ENCODE measurements at regions not wholly inside any gene's neighbourhood (a gene's known extent, or its start where the extent isn't known, plus 50 kb on each side); places are given as distances from the start of the nearest gene placed in this dataset.
"Not testable (repeated sequence)": the region's sequence is repeated elsewhere in the genome, so short reads cannot be mapped to it uniquely, and the experiment has no call there.

GRCh38 chr7:8365499-8366110 lies 67.8 kb upstream of the NXPH1 start:
- TF ChIP-seq, protein P1, sequence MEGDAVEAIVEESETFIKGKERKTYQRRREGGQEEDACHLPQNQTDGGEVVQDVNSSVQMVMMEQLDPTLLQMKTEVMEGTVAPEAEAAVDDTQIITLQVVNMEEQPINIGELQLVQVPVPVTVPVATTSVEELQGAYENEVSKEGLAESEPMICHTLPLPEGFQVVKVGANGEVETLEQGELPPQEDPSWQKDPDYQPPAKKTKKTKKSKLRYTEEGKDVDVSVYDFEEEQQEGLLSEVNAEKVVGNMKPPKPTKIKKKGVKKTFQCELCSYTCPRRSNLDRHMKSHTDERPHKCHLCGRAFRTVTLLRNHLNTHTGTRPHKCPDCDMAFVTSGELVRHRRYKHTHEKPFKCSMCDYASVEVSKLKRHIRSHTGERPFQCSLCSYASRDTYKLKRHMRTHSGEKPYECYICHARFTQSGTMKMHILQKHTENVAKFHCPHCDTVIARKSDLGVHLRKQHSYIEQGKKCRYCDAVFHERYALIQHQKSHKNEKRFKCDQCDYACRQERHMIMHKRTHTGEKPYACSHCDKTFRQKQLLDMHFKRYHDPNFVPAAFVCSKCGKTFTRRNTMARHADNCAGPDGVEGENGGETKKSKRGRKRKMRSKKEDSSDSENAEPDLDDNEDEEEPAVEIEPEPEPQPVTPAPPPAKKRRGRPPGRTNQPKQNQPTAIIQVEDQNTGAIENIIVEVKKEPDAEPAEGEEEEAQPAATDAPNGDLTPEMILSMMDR (IDR thresholded peaks at IDR 0.05; ENCODE audit: insufficient read depth, low read length, severe bottlenecking) = peak; percentile 46
- H3K4me3 ChIP-seq (ENCODE audit: low read depth, low read length) = no peak overlapping the region
- FAIRE-seq (no peak), DNase-seq (ENCODE audit: low read depth) (peak; percentile 48)
- no peaks in the 10 kb centered on the region for H3K27me3 ChIP-seq (ENCODE audit: control insufficient read depth, insufficient read depth, low read length)
- no peaks in the 10 kb centered on the region for H3K36me3 ChIP-seq (ENCODE audit: control insufficient read depth, insufficient read depth, low read length)

GRCh38 chr7:8368007-8368406 lies 65.4 kb upstream of the NXPH1 start:
- H3K36me3 ChIP-seq (ENCODE audit: control insufficient read depth, insufficient read depth, low read length); DNase-seq (ENCODE audit: low read depth); H3K27me3 ChIP-seq (ENCODE audit: control insufficient read depth, insufficient read depth, low read length); FAIRE-seq; H3K4me3 ChIP-seq (ENCODE audit: low read depth, low read length): not testable (repeated sequence)

DNA sequence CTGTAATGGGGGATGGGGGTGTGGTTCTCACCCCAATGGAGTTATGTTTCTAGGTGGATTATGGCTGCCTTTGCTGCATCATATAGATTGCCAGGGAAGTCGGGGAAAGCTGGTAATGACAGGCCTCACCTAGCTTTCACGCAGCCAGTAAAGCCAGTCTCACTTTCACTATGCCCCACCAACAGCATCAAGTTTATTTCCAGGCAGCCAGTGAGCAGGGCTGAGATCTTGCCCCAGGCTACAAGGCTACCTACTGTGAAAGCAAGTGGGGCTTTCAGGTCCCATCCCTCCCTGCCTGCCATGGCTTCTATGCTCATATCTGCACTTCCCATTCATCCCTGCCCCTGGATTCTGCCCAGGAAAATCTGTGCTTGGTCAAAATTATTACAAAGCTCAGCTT lies 61.7 kb upstream of the NXPH1 start:
- no peaks in the 10 kb centered on the region for H3K36me3 ChIP-seq (ENCODE audit: control insufficient read depth, insufficient read depth, low read length)
- TF ChIP-seq, protein P1 (IDR thresholded peaks at IDR 0.05; ENCODE audit: insufficient read depth, low read length, severe bottlenecking) = no peak
- H3K4me3 ChIP-seq (ENCODE audit: low read depth, low read length) = no peak overlapping the region
- no peaks in the 10 kb centered on the region for H3K27me3 ChIP-seq (ENCODE audit: control insufficient read depth, insufficient read depth, low read length)
- no peak for FAIRE-seq
- DNase-seq (ENCODE audit: low read depth) = no peak

- Histone ChIP-seq H3K4me3 (ENCODE audit: low read depth, low read length) (no peak overlapping the region), H3K36me3 (ENCODE audit: control insufficient read depth, insufficient read depth, low read length) (no peaks in the 10 kb centered on the region), H3K27me3 (ENCODE audit: control insufficient read depth, insufficient read depth, low read length) (no peaks in the 10 kb centered on the region)
- FAIRE-seq (no peak), DNase-seq (ENCODE audit: low read depth) (no peak)
- TF ChIP-seq, protein P1 (IDR thresholded peaks at IDR 0.05; ENCODE audit: insufficient read depth, low read length, severe bottlenecking) = no peak
These were observed 59.6 kb upstream of the NXPH1 start for GRCh38 chr7:8373851-8374250.

DNA sequence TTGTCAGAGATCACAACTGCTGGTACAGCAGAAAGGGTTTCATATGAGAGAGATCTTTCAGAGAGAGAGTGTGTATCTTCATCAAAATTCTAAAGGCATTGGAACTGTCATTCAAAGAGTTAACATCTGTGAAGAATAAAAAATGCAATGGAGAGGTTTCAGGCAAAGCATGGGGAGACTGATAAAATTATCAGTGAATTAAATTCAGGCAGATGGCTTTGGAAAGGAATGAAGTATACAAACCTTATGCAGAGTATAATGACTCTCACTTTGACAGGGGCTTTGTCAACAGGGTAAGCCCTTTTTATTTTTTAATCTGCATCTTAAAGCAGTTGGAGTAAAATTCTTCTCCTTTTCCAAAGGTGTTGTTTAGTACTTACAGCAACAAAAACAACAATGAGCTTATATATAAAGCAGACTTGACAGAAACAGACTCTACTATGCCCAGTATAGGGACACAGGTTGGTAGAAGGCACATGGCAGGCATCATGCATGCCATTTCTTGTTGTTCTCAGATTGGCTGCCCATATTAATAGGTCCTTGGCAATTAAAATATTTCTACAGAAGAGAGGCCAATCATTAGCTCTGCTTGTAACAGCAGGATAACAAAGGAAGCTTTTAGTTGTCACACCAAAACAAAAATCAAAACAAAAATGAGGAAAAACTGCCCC lies 54.9 kb upstream of the NXPH1 start:
- DNase-seq (ENCODE audit: low read depth) (no peak), FAIRE-seq (no peak)
- no peak overlapping the region for H3K4me3 ChIP-seq (ENCODE audit: low read depth, low read length)
- TF ChIP-seq, protein P1 (IDR thresholded peaks at IDR 0.05; ENCODE audit: insufficient read depth, low read length, severe bottlenecking) = no peak
- H3K36me3 ChIP-seq (ENCODE audit: control insufficient read depth, insufficient read depth, low read length) = no peaks in the 10 kb centered on the region
- H3K27me3 ChIP-seq (ENCODE audit: control insufficient read depth, insufficient read depth, low read length) = no peaks in the 10 kb centered on the region

GRCh38 chr7:8379264-8379663 lies 54.1 kb upstream of the NXPH1 start:
- no peaks in the 10 kb centered on the region for H3K27me3 ChIP-seq (ENCODE audit: control insufficient read depth, insufficient read depth, low read length)
- TF ChIP-seq, protein P1 (IDR thresholded peaks at IDR 0.05; ENCODE audit: insufficient read depth, low read length, severe bottlenecking) = no peak
- FAIRE-seq (no peak), DNase-seq (ENCODE audit: low read depth) (no peak)
- H3K36me3 ChIP-seq (ENCODE audit: control insufficient read depth, insufficient read depth, low read length) = no peaks in the 10 kb centered on the region
- H3K4me3 ChIP-seq (ENCODE audit: low read depth, low read length) = no peak overlapping the region
